Nephron (organoid): ENCODE measurements at regions not wholly inside any gene's neighbourhood (a gene's known extent, or its start where the extent isn't known, plus 50 kb on each side); places are given as distances from the start of the nearest gene placed in this dataset.
"Not testable (repeated sequence)": the region's sequence is repeated elsewhere in the genome, so short reads cannot be mapped to it uniquely, and the experiment has no call there.

Experiments used
- H3K27ac Mint-ChIP-seq, 3 experiments: 2 replicates each; pipeline ENCODE4 v1.8.0; 2020; ENCODE audit warnings: mixed read lengths in 3 of 3, mild to moderate bottlenecking in 2 of 3, moderate library complexity in 1 of 3
- H3K27me3 Mint-ChIP-seq: 2 replicates; pipeline ENCODE4 v1.8.0; 2021; ENCODE audit warnings: low read depth, mild to moderate bottlenecking, moderate library complexity, mixed read lengths
- H3K36me3 Mint-ChIP-seq: 2 replicates; pipeline ENCODE4 v1.8.0; 2020; ENCODE audit warnings: low read depth, mixed read lengths
- H3K4me1 Mint-ChIP-seq: 2 replicates; pipeline ENCODE4 v1.8.0; 2020; ENCODE audit warnings: mixed read lengths
- H3K4me3 Mint-ChIP-seq, 3 experiments: 2 replicates each; pipeline ENCODE4 v1.8.0; 2020; ENCODE audit warnings: mild to moderate bottlenecking in 3 of 3, mixed read lengths in 3 of 3, moderate library complexity in 2 of 3
- H3K9me3 Mint-ChIP-seq: 2 replicates; pipeline ENCODE4 v1.8.0; 2020; ENCODE audit warnings: mixed read lengths
- TF ChIP-seq, protein P1 (sequence below), 3 experiments: fragments of 200-600 bp; sonication (generic); IDR thresholded peaks; one replicate each; pipeline ENCODE4 v1.5.0; 2021; ENCODE audit warnings: antibody characterized with exemption in 3 of 3; ENCODE audit not compliant: unreplicated experiment in 3 of 3

DNA sequence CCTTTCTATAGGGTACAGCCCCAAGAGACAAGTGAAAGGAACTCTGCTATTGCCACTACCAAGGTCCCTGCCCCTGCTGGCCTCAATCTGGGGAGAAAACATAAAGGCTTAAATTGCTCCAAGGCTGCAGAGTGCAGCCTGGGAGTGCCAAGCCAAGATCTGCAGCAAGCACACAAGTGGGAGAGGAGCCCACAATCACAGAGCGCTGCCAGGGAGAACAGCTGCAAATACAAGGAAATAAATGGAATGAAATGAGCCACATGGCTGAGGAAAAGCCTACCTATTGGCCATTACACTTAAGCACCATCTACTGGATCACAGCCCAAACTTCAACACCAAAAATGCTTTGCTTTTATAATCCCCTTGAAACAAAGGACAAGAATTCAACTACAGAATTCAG lies 582.4 kb downstream of the FAM133A start:
- no peaks in the 10 kb centered on the region for H3K27me3 Mint-ChIP-seq
- TF ChIP-seq, protein P1, sequence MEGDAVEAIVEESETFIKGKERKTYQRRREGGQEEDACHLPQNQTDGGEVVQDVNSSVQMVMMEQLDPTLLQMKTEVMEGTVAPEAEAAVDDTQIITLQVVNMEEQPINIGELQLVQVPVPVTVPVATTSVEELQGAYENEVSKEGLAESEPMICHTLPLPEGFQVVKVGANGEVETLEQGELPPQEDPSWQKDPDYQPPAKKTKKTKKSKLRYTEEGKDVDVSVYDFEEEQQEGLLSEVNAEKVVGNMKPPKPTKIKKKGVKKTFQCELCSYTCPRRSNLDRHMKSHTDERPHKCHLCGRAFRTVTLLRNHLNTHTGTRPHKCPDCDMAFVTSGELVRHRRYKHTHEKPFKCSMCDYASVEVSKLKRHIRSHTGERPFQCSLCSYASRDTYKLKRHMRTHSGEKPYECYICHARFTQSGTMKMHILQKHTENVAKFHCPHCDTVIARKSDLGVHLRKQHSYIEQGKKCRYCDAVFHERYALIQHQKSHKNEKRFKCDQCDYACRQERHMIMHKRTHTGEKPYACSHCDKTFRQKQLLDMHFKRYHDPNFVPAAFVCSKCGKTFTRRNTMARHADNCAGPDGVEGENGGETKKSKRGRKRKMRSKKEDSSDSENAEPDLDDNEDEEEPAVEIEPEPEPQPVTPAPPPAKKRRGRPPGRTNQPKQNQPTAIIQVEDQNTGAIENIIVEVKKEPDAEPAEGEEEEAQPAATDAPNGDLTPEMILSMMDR (IDR thresholded peaks at IDR 0.05; ENCODE audit: unreplicated experiment in 3 of 3): no peak
- H3K4me1 Mint-ChIP-seq: peaks cover 6% of the 10 kb centered on the region
- peak overlapping the region in 1 of 3 experiments; percentile 27 for H3K27ac Mint-ChIP-seq
- no peak overlapping the region for H3K4me3 Mint-ChIP-seq
- H3K9me3 Mint-ChIP-seq: no peaks in the 10 kb centered on the region
- H3K36me3 Mint-ChIP-seq: no peaks in the 10 kb centered on the region

- no peaks in the 10 kb centered on the region for H3K27me3 Mint-ChIP-seq
- no peaks in the 10 kb centered on the region for H3K36me3 Mint-ChIP-seq
- no peak overlapping the region for H3K4me3 Mint-ChIP-seq
- no peak overlapping the region for H3K27ac Mint-ChIP-seq
- no peaks in the 10 kb centered on the region for H3K9me3 Mint-ChIP-seq
- TF ChIP-seq, protein P1 (IDR thresholded peaks at IDR 0.05; ENCODE audit: unreplicated experiment in 3 of 3): no peak
- H3K4me1 Mint-ChIP-seq: no peaks in the 10 kb centered on the region
These were observed 591.3 kb downstream of the FAM133A start for GRCh38 chrX:94265323-94265722.

DNA sequence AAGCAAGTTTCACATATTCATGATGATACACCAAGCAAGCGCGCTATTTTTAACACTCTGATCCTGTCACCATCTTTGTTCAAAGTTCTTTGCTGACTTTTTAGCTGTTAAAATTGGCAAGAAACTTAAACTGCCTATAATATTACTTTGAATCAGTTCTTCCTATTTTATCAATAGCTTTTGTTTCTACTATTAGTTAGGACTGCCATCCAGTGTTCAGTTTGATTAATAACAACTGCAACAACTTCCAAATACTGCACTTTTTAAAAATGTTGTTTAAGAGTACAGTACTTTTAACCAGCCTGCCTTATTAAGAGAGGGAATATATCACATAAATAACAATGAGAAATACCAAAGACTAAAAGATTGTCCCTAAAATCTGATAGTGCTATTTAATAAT lies 614.3 kb downstream of the FAM133A start:
- Mint-ChIP-seq H3K4me3 (no peak overlapping the region), H3K27me3 (no peaks in the 10 kb centered on the region), H3K36me3 (no peaks in the 10 kb centered on the region), H3K9me3 (no peaks in the 10 kb centered on the region), H3K27ac (no peak overlapping the region), H3K4me1 (no peaks in the 10 kb centered on the region)
- TF ChIP-seq, protein P1 (IDR thresholded peaks at IDR 0.05; ENCODE audit: unreplicated experiment in 3 of 3): peak in 2 of 3 experiments; percentile 10 to 37

- H3K36me3 Mint-ChIP-seq: no peaks in the 10 kb centered on the region
- H3K9me3 Mint-ChIP-seq: no peaks in the 10 kb centered on the region
- TF ChIP-seq, protein P1 (IDR thresholded peaks at IDR 0.05; ENCODE audit: unreplicated experiment in 3 of 3): no peak
- H3K27me3 Mint-ChIP-seq: no peaks in the 10 kb centered on the region
- no peak overlapping the region for H3K27ac Mint-ChIP-seq
- H3K4me1 Mint-ChIP-seq: no peaks in the 10 kb centered on the region
- no peak overlapping the region for H3K4me3 Mint-ChIP-seq
These were observed 615.0 kb downstream of the FAM133A start for GRCh38 chrX:94288972-94289371.

DNA sequence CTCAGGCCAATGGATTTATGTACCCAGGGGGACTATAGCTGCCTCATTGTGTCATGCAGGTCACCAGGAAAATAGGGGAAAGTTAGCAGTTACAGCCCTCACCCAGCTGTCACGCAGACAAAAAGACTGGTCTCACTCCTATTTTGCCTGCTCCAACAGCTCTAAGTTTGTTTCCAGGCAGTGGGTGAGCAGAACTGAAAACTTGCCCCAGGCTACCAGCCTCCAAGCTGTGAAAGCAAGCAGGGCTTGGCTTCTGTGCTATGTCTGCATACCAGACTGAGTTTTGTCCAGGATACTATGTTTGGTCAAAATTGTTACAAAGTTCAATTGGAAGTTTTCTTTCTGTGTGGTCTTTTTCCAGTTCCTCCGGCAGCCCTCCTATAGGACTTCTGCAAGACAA lies 628.4 kb downstream of the FAM133A start:
- peaks cover 6% of the 10 kb centered on the region for H3K9me3 Mint-ChIP-seq
- H3K4me1 Mint-ChIP-seq: no peaks in the 10 kb centered on the region
- no peak overlapping the region for H3K4me3 Mint-ChIP-seq
- H3K36me3 Mint-ChIP-seq: no peaks in the 10 kb centered on the region
- TF ChIP-seq, protein P1 (IDR thresholded peaks at IDR 0.05; ENCODE audit: unreplicated experiment in 3 of 3): no peak
- H3K27me3 Mint-ChIP-seq: no peaks in the 10 kb centered on the region
- no peak overlapping the region for H3K27ac Mint-ChIP-seq

DNA sequence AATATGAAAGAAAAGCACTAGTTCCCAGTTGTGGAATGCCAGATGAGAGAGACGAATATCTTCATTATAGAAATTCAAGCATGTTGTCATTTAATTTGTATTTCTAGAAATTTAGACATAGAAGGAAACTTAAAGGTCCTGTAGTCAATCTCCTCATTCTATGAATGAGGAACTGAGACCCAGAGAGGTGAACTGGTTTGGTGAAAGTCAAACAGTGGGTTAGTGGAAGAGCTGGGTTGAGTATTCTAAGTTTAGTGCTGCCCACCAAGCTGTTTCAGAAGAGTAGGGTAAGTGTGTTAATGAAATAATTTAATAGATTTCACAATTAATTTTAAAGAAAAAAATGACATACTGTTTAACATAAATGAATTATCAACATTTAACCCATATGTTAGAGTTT lies 655.2 kb downstream of the FAM133A start:
- Mint-ChIP-seq H3K27ac (no peak overlapping the region), H3K4me3 (no peak overlapping the region), H3K4me1 (no peaks in the 10 kb centered on the region), H3K36me3 (no peaks in the 10 kb centered on the region), H3K27me3 (no peaks in the 10 kb centered on the region), H3K9me3 (no peaks in the 10 kb centered on the region)
- TF ChIP-seq, protein P1 (IDR thresholded peaks at IDR 0.05; ENCODE audit: unreplicated experiment in 3 of 3): no peak

DNA sequence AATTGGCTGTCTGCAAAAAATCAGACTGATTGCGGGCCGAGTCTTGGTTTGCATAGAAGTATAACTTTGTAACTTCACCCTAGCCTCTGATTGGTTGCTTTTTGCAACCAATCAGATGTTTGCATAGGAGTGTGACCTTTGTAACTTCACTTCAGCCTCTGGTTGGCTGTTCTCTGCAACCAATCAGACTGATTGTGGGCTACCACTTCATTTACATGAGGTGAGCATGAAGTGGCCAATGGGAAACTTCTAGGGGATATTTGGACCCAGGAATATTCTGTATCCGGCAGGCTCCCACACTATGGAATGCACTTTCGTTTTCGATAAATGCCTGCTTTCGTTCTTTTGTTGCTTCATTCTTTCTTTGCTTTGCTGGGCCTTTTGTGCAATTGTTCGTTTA lies 667.7 kb downstream of the FAM133A start:
- H3K4me3 Mint-ChIP-seq, H3K4me1 Mint-ChIP-seq, H3K36me3 Mint-ChIP-seq, H3K27ac Mint-ChIP-seq, H3K27me3 Mint-ChIP-seq, H3K9me3 Mint-ChIP-seq: not testable (repeated sequence)
